ENCODE measurements at regions not wholly inside any gene's neighbourhood (a gene's known extent, or its start where the extent isn't known, plus 50 kb on each side); places are given as distances from the start of the nearest gene placed in this dataset.

DNA sequence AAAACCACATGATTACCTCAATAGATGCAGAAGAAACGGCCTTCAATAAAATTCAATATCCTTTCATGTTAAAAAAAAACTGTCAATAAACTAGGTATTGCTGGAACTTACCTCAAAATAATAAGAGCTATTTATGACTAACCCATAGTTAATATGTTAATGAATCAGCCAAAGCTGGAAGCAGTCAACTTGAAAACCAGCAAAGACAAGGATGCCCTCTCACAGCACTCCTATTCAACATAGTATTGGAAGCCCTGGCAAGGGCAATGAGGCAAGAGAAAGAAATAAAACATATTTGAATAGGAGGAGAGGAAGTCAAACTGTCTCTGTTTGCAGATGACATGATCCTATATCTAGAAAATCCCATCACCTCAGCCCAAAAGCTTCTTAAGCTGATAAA lies 456.1 kb downstream of the OCA2 start:
- no peak for DNase-seq (ENCODE audit: extremely low spot score)
- CTCF ChIA-PET: no interaction called here
- TF ChIP-seq ZNF384 (IDR thresholded peaks at IDR 0.05) (no peak), ARNT (IDR thresholded peaks at IDR 0.05) (no peak), FOXK2 (IDR thresholded peaks at IDR 0.05) (no peak), L3MBTL2 (conservative IDR thresholded peaks at IDR 0.05) (no peak), SUZ12 (IDR thresholded peaks at IDR 0.05) (no peak), FOXA1 (IDR thresholded peaks at IDR 0.05) (no peak), NFRKB (IDR thresholded peaks at IDR 0.05) (no peak), HDGF (IDR thresholded peaks at IDR 0.05; ENCODE audit: borderline replicate concordance) (no peak), ELF4 (IDR thresholded peaks at IDR 0.05) (no peak), TARDBP (IDR thresholded peaks at IDR 0.05) (no peak), FOXM1 (IDR thresholded peaks at IDR 0.05; ENCODE audit: borderline replicate concordance) (no peak), SP1 (IDR thresholded peaks at IDR 0.05) (no peak), LEF1 (IDR thresholded peaks at IDR 0.05; ENCODE audit: borderline replicate concordance) (no peak), BHLHE40 (IDR thresholded peaks at IDR 0.05; ENCODE audit: borderline replicate concordance) (no peak), CTBP1 (IDR thresholded peaks at IDR 0.05; ENCODE audit: borderline replicate concordance) (no peak)
- TF ChIP-seq, protein P1, sequence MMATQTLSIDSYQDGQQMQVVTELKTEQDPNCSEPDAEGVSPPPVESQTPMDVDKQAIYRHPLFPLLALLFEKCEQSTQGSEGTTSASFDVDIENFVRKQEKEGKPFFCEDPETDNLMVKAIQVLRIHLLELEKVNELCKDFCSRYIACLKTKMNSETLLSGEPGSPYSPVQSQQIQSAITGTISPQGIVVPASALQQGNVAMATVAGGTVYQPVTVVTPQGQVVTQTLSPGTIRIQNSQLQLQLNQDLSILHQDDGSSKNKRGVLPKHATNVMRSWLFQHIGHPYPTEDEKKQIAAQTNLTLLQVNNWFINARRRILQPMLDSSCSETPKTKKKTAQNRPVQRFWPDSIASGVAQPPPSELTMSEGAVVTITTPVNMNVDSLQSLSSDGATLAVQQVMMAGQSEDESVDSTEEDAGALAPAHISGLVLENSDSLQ (IDR thresholded peaks at IDR 0.05): no peak
- POLR2A ChIA-PET: no interaction called here

DNA sequence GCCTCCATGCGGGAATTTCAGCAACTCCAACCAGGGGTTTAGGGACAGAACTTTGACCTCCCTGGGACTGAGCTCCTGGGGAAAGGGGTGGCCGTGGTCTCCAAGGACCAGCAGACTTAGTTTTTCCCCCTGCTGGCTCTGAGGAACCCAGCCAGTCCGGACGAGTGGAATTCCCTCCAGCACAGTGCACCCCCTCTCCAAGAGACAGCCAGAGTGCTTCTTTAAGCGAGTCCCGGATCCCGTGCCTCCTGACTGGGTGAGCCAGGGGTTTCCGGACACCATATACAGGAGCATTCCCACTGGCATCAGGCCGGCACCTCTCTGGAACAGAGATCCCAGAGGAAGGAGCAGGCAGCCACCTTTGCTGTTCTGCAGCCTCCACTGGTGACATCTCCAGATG lies 459.5 kb downstream of the OCA2 start:
- ChIA-PET CTCF (no interaction called here), POLR2A (no interaction called here)
- no peak for DNase-seq (ENCODE audit: extremely low spot score)
- TF ChIP-seq, protein P1 (IDR thresholded peaks at IDR 0.05): no peak
- TF ChIP-seq ARNT (IDR thresholded peaks at IDR 0.05) (no peak), BHLHE40 (IDR thresholded peaks at IDR 0.05; ENCODE audit: borderline replicate concordance) (no peak)

DNA sequence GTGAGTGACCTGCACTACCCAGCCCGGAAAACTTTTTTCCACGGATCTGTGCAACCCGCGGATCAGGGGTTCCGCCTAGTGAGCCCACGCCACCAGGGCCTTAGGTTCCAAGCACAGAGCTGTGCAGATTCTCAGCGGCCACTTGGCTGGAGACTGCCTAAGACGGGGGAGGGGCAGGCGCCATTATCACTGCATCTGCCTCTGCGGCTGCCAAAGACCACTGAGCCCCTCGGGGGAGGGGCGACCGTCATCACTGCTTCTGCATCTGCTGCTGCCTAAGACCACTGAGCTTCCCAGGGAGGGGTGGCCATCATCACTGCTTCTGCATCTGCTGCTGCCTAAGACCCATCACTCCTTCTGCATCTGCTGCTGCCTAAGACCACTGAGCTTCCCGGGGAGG lies 460.2 kb downstream of the OCA2 start:
- CTCF ChIA-PET: no interaction called here
- POLR2A ChIA-PET: no interaction called here
- DNase-seq (ENCODE audit: extremely low spot score): no peak
- no peak for TF ChIP-seq LEF1 (IDR thresholded peaks at IDR 0.05; ENCODE audit: borderline replicate concordance)
- no peak for TF ChIP-seq SP1 (IDR thresholded peaks at IDR 0.05)
- no peak for TF ChIP-seq L3MBTL2 (conservative IDR thresholded peaks at IDR 0.05)
- no peak for TF ChIP-seq TARDBP (IDR thresholded peaks at IDR 0.05)
- no peak for TF ChIP-seq ZNF384 (IDR thresholded peaks at IDR 0.05)
- TF ChIP-seq ARNT (IDR thresholded peaks at IDR 0.05): no peak
- TF ChIP-seq NFRKB (IDR thresholded peaks at IDR 0.05): no peak
- no peak for TF ChIP-seq ELF4 (IDR thresholded peaks at IDR 0.05)
- TF ChIP-seq FOXA1 (IDR thresholded peaks at IDR 0.05): no peak
- TF ChIP-seq CTBP1 (IDR thresholded peaks at IDR 0.05; ENCODE audit: borderline replicate concordance): no peak
- no peak for TF ChIP-seq FOXK2 (IDR thresholded peaks at IDR 0.05)
- no peak for TF ChIP-seq BHLHE40 (IDR thresholded peaks at IDR 0.05; ENCODE audit: borderline replicate concordance)
- TF ChIP-seq, protein P1 (IDR thresholded peaks at IDR 0.05): no peak
- no peak for TF ChIP-seq FOXM1 (IDR thresholded peaks at IDR 0.05; ENCODE audit: borderline replicate concordance)
- no peak for TF ChIP-seq SUZ12 (IDR thresholded peaks at IDR 0.05)
- TF ChIP-seq HDGF (IDR thresholded peaks at IDR 0.05; ENCODE audit: borderline replicate concordance): no peak

DNA sequence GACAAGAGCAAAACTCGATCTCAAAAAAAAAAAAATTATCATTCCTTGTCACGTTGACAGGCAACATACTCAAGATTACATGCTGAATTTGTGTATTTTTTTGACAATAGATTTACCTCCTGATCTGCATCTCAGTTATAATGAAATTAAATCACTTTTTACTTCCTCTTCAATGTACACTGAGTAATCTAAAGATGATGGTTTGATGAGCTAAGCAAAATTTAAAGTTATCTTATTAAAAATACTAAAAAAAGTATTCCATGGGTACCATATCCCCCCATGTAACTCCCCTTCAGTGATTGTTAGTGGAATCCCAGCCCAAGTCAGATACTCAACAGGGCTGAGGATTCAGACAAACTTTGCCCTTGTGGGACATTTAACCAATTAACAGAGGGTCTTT lies 463.2 kb downstream of the OCA2 start:
- DNase-seq (ENCODE audit: extremely low spot score): no peak
- ChIA-PET CTCF (no interaction called here), POLR2A (no interaction called here)
- TF ChIP-seq LEF1 (IDR thresholded peaks at IDR 0.05; ENCODE audit: borderline replicate concordance) (no peak), TARDBP (IDR thresholded peaks at IDR 0.05) (no peak), FOXM1 (IDR thresholded peaks at IDR 0.05; ENCODE audit: borderline replicate concordance) (no peak), HDGF (IDR thresholded peaks at IDR 0.05; ENCODE audit: borderline replicate concordance) (no peak), ARNT (IDR thresholded peaks at IDR 0.05) (no peak), SUZ12 (IDR thresholded peaks at IDR 0.05) (no peak), SP1 (IDR thresholded peaks at IDR 0.05) (no peak), ZNF384 (IDR thresholded peaks at IDR 0.05) (no peak)
- TF ChIP-seq, protein P1 (IDR thresholded peaks at IDR 0.05): no peak

DNA sequence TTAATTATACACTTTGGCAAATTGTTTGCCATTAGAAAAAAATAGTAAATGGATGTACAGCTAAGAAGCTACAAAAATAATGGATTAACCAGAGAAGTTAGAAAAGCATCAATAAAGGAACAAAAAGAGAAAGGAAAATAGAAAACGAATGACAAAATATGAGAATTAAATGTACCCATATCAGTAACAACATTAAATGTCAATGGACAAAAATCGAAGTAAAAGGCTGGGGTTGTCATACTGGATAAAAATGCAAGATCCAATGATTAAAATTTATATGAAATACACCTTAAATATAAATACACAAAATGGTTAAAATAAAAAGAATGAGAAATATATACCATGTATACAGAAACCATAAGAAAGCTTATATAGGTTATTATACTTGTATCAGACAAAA lies 470.6 kb downstream of the OCA2 start:
- TF ChIP-seq ZNF384 (IDR thresholded peaks at IDR 0.05): no peak
- no peak for TF ChIP-seq HDGF (IDR thresholded peaks at IDR 0.05; ENCODE audit: borderline replicate concordance)
- TF ChIP-seq ELF4 (IDR thresholded peaks at IDR 0.05): no peak
- TF ChIP-seq SP1 (IDR thresholded peaks at IDR 0.05): no peak
- TF ChIP-seq TARDBP (IDR thresholded peaks at IDR 0.05): no peak
- no peak for TF ChIP-seq SUZ12 (IDR thresholded peaks at IDR 0.05)
- no peak for TF ChIP-seq ARNT (IDR thresholded peaks at IDR 0.05)
- no peak for TF ChIP-seq FOXA1 (IDR thresholded peaks at IDR 0.05)
- no peak for TF ChIP-seq FOXM1 (IDR thresholded peaks at IDR 0.05; ENCODE audit: borderline replicate concordance)
- no peak for TF ChIP-seq FOXK2 (IDR thresholded peaks at IDR 0.05)
- TF ChIP-seq, protein P1 (IDR thresholded peaks at IDR 0.05): no peak
- TF ChIP-seq LEF1 (IDR thresholded peaks at IDR 0.05; ENCODE audit: borderline replicate concordance): no peak
- TF ChIP-seq BHLHE40 (IDR thresholded peaks at IDR 0.05; ENCODE audit: borderline replicate concordance): no peak
- TF ChIP-seq CTBP1 (IDR thresholded peaks at IDR 0.05; ENCODE audit: borderline replicate concordance): no peak
- no peak for TF ChIP-seq L3MBTL2 (conservative IDR thresholded peaks at IDR 0.05)
- TF ChIP-seq NFRKB (IDR thresholded peaks at IDR 0.05): no peak
- POLR2A ChIA-PET: no interaction called here
- CTCF ChIA-PET: no interaction called here
- no peak for DNase-seq (ENCODE audit: extremely low spot score)

Measured in HEK293T (cell line).